ENCODE measurements at regions not wholly inside any gene's neighbourhood (a gene's known extent, or its start where the extent isn't known, plus 50 kb on each side); places are given as distances from the start of the nearest gene placed in this dataset.

- no peak for TF ChIP-seq CTCF (IDR thresholded peaks at IDR 0.05)
- TF ChIP-seq POLR2A (IDR thresholded peaks at IDR 0.05; ENCODE audit: low read depth) = no peak
- peak in 1 of 2 donors; percentile 32 for TF ChIP-seq POLR2AphosphoS5 (IDR thresholded peaks at IDR 0.05)
Observed at GRCh38 chr1:199691540-199691939, 336.0 kb upstream of the NR5A2 start.
